ENCODE measurements at regions not wholly inside any gene's neighbourhood (a gene's known extent, or its start where the extent isn't known, plus 50 kb on each side); places are given as distances from the start of the nearest gene placed in this dataset.

- intact Hi-C loops (cut with DNase I), result no loop called here
These were observed 255.6 kb downstream of the PREX1 start for GRCh38 chr20:48571949-48572847.

GRCh38 chr20:48569679-48570078, 258.1 kb downstream of the PREX1 start:
- DNase-seq (ENCODE audit: low spot score), result no peak
- intact Hi-C loops (cut with DNase I), result no loop called here

More at GRCh38 chr20:48571949-48572847, 255.6 kb downstream of the PREX1 start:
- no peak for DNase-seq (ENCODE audit: low spot score)

GRCh38 chr20:48568520-48568919, 259.3 kb downstream of the PREX1 start:
- no peak for DNase-seq (ENCODE audit: low spot score)
- intact Hi-C loops (cut with DNase I), result no loop called here

GRCh38 chr20:48567145-48567544, 260.7 kb downstream of the PREX1 start:
- DNase-seq (ENCODE audit: low spot score), result no peak
- intact Hi-C loops (cut with DNase I), result no loop called here

- intact Hi-C loops (cut with DNase I), result no loop called here
- no peak for DNase-seq (ENCODE audit: low spot score)
These were observed 262.7 kb downstream of the PREX1 start for GRCh38 chr20:48564982-48565539.

- no peak for DNase-seq (ENCODE audit: low spot score)
- intact Hi-C loops (cut with DNase I), result no loop called here
These were observed 264.5 kb downstream of the PREX1 start for GRCh38 chr20:48563191-48563870.

DNA sequence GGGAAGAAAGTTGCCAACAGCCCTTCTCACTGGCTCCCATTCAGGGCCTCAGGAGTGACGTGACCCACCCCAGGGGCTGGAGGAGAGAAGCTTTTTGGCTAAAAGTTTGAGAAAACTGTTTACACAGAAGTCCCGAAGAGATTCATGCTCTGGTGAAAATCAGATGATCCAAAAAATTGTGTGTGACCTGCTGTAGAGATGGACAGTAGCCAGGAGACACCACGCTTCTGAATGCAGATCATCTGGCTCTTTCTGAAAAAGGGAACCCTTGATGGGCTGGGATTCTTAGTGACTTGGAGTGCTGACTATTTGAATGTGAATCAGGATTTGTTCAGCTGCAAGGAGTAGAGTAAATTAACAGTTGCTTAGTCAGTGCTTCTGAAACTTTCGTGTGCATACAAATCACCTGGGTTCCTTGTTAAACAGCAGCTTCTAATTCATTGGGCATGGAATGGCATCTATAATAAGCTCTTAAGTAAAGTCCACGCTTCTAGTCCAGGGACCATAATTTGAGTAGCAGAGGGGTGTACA, 265.1 kb downstream of the PREX1 start:
- no peak for DNase-seq (ENCODE audit: low spot score)
- intact Hi-C loops (cut with DNase I), result no loop called here

GRCh38 chr20:48558906-48559305, 268.9 kb downstream of the PREX1 start:
- no peak for DNase-seq (ENCODE audit: low spot score)
- intact Hi-C loops (cut with DNase I), result no loop called here

GRCh38 chr20:48557380-48557779, 270.4 kb downstream of the PREX1 start:
- intact Hi-C loops (cut with DNase I), result no loop called here
- no peak for DNase-seq (ENCODE audit: low spot score)

DNA sequence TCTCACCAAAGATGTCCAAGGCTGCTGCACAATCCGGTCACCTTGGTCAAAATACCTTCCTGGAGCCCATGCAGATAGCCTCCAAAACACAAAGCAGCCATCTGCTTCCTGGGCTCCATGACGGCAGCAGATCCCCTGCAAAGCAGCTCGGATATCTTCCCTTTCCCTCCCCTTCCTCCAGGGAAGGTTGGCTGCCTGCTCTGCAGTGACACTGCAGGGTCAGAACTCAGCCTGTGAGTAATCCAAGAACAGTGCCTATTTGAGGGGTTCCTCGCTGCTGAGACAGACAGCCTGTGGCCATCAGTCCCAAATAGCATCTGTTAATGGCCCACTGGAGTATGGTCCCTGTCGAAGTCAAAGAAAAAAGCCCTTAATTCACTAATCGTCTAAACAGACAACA, 270.8 kb downstream of the PREX1 start:
- intact Hi-C loops (cut with DNase I), result no loop called here
- DNase-seq (ENCODE audit: low spot score), result no peak

DNA sequence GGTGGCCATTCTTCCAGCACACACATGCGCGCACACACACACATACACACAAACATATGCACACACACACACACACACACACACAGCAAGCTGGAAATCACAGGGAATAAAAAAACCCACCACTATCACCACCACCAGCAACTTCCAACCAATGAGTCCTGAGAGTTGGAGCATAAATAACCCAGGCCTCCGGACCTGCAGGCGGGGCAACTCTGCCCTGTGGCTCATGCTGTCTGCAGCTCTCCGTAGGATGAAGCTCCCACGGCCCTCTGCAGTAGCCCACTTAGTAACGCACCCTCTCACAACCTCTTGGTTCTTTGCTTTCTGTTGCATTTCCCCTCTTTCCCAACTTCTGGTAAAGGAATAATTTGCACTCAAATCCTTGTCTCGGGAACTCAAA, 275.2 kb downstream of the PREX1 start:
- DNase-seq (ENCODE audit: low spot score), result no peak
- intact Hi-C loops (cut with DNase I), result no loop called here

- DNase-seq (ENCODE audit: low spot score), result no peak
- intact Hi-C loops (cut with DNase I), result no loop called here
These were observed 277.0 kb downstream of the PREX1 start for GRCh38 chr20:48550814-48551213.

GRCh38 chr20:48547664-48548063, 280.1 kb downstream of the PREX1 start:
- intact Hi-C loops (cut with DNase I), result no loop called here
- no peak for DNase-seq (ENCODE audit: low spot score)

GRCh38 chr20:48544402-48545339, 283.1 kb downstream of the PREX1 start:
- intact Hi-C loops (cut with DNase I), result no loop called here

GRCh38 chr20:48541581-48542071, 286.2 kb downstream of the PREX1 start:
- DNase-seq (ENCODE audit: low spot score), result no peak
- intact Hi-C loops (cut with DNase I), result no loop called here

More at GRCh38 chr20:48544402-48545339, 283.1 kb downstream of the PREX1 start:
- DNase-seq (ENCODE audit: low spot score), result no peak

GRCh38 chr20:48538856-48539255, 288.9 kb downstream of the PREX1 start:
- DNase-seq (ENCODE audit: low spot score), result no peak
- intact Hi-C loops (cut with DNase I), result no loop called here

- no peak for DNase-seq (ENCODE audit: low spot score)
- intact Hi-C loops (cut with DNase I), result no loop called here
These were observed 289.6 kb downstream of the PREX1 start for GRCh38 chr20:48538058-48538825.

GRCh38 chr20:48536206-48536605, 291.6 kb downstream of the PREX1 start:
- DNase-seq (ENCODE audit: low spot score), result no peak
- intact Hi-C loops (cut with DNase I), result no loop called here

All from cardiac septum (tissue), 1 donor.